Prostate gland (tissue), 2 donors: ENCODE measurements at regions not wholly inside any gene's neighbourhood (a gene's known extent, or its start where the extent isn't known, plus 50 kb on each side); places are given as distances from the start of the nearest gene placed in this dataset.

Experiments
- POLR2A ChIP-seq: fragments of 450-650 bp; IDR thresholded peaks from one replicate; pipeline ENCODE4 v1.6.1; 2016; ENCODE audit warnings: antibody characterized with exemption, mild to moderate bottlenecking
- TF ChIP-seq, protein P1 (sequence below), 4 experiments: fragments of 200-600 bp in 2 of 4; fragments of 450-650 bp in 2 of 4; sonication (generic) in 2 of 4; IDR thresholded peaks; 1 replicate in 3 of 4; 2 replicates in 1 of 4; pipeline ENCODE4 v1.5.1; 2016 to 2019; ENCODE audit warnings: antibody characterized with exemption in 4 of 4, mild to moderate bottlenecking in 2 of 4, moderate library complexity in 2 of 4

- TF ChIP-seq, protein P1, sequence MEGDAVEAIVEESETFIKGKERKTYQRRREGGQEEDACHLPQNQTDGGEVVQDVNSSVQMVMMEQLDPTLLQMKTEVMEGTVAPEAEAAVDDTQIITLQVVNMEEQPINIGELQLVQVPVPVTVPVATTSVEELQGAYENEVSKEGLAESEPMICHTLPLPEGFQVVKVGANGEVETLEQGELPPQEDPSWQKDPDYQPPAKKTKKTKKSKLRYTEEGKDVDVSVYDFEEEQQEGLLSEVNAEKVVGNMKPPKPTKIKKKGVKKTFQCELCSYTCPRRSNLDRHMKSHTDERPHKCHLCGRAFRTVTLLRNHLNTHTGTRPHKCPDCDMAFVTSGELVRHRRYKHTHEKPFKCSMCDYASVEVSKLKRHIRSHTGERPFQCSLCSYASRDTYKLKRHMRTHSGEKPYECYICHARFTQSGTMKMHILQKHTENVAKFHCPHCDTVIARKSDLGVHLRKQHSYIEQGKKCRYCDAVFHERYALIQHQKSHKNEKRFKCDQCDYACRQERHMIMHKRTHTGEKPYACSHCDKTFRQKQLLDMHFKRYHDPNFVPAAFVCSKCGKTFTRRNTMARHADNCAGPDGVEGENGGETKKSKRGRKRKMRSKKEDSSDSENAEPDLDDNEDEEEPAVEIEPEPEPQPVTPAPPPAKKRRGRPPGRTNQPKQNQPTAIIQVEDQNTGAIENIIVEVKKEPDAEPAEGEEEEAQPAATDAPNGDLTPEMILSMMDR (IDR thresholded peaks at IDR 0.05) = no peak
- no peak for TF ChIP-seq POLR2A
These were observed 73.1 kb downstream of the AREG start for GRCh38 chr4:74517996-74518395.
